DMS 273 (cell line): ENCODE measurements at regions not wholly inside any gene's neighbourhood (a gene's known extent, or its start where the extent isn't known, plus 50 kb on each side); places are given as distances from the start of the nearest gene placed in this dataset.

Source experiments
- DNase-seq: peaks from one replicate; lab custom pipeline; 2025; ENCODE audit not compliant: unreplicated experiment; lab: John Stamatoyannopoulos, UW

DNA sequence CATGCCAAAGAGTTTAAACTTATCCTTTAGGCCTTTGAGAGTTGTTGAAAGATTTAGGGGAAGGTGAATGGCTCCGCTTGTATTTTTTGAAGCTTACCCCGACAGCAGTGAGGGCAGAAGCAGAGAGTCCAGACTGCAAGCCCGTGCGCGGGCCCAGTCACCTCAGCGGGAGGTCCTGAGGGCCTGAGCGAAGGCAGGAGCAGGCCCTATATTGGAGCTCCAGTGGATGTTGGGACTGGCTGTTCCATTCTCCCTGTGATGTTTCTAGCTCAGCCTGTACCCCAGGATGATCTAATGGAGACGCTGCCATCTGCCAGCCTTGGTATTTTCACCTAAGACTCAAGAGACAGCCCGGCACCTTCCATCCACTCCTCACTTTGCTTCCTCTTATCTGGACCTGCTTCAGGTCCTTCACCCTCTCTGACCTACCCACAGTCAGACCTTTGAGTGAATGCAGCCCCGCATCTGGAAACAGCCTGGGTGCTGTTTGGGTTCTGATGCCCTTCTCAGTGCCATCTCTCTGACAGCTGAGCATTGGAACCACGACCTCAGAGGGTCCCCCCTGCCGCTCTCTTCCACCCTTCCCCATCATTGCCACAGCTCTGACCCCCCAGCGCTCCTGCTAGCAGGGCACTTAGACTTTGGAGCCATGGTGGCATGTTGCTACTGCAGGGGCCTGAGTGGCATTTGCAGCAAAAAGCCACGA, 628.2 kb upstream of the CADM1 start:
- DNase-seq: no peak

DNA sequence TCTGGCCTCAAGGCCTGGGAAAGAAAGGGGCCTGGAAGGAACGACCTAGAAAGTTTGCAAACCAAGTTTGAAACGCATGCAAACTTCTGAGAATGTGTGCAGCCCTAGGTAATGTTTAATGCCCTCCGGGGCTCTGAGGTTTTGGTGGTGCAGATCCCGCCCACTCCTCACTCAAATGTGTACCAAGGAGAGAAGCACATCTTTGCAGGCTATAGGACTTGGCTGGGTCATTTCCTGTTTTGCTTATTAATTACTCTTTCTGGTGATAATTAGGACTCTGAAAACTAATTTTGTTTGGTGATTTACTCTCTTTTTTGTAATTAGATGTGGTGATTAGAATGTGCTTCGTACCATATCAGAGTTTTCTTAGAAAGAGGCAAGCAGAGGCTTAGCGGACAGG, 625.9 kb upstream of the CADM1 start:
- no peak for DNase-seq

DNA sequence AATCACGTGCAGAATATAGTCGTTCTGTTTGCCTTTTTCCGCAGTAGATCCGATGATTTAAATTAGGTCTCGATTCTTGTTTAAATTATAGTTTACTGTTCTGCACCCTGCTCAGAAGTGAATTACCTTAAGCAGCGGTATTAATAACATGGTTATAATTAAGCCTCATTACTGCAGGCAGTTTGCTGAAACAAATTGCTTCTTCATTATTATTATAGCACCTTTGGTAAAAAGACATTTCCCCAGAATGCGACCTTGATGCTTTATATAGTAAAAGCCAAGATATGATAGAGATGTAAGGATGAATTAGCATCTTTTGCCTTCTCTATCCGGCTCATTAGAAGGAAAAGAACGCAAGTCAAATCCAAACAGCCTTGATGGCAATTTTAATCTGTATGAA, 625.2 kb upstream of the CADM1 start:
- DNase-seq: no peak

DNA sequence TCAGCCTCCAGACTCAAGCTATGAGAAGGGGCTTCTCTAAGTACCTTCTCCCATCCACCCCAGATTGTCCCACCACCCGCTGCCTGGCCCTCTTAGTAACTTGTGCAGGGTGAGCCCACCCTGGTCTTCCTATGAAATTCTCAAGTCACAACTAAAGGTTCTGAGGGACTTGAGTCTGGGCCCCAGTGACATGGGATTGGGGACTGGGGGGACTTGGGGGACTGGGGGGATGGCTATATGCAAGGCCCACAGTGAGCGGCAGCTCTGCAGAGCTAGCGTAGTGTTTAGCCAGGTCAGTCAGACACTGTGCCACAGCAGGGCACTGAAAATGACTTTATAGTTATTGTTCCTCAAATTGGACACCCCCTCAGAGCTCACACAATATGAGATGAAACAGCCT, 622.3 kb upstream of the CADM1 start:
- DNase-seq: no peak

DNA sequence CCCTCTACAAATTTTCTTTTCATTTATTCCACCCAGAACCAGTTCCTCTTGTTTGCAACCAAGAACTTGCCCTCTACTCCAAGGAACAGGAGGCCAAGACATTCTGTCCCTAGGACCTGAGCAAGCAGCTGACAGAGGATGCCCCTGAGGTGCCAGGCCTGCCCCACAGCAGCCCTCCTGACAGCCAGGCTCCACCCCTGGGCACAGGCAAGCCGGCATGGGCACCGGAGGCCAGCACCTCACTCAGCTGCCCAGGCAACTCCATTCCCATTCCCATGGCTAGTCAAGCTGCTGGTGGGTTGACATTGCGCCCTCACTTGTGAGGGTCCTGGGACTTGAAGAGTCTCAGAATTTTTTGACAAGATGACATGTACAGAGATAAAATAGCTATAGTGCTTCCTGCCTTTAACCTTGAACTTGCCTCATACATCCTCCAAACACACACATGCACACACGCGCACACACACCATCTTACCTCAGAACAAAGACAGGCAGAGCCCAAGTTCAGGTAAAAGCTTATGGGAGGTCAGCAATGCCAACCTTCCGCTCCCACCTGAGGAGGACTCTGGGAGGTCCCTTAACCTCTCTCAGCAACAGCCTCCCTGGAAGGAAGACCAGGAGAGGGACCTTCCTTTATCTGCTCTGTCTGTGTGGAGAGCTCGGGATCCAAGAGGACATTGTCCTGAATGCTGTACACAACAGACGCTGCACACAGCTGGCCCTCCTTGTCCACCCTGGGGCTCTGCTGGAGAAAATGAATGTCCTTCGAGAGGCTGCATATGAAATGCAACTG, 620.9 kb upstream of the CADM1 start:
- DNase-seq: no peak

DNA sequence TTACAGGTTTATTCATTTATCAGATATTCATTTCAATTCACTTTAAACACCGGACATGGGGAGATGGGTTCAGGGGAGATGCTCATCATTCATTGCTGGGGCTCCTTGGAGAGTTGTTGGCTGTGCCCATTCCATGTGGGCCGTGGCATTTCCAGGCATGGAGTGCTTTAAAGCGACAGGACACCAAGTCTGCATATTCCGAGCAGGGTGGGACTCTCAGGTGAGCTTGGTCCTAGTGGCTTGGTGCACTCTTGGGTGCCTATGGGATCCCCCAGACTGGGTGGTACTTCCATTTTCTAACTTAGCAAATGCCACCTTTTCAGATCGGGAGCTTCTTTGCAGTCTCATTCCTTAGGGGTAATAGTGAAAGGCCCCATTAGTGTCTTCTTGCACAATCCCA, 619.5 kb upstream of the CADM1 start:
- no peak for DNase-seq

DNA sequence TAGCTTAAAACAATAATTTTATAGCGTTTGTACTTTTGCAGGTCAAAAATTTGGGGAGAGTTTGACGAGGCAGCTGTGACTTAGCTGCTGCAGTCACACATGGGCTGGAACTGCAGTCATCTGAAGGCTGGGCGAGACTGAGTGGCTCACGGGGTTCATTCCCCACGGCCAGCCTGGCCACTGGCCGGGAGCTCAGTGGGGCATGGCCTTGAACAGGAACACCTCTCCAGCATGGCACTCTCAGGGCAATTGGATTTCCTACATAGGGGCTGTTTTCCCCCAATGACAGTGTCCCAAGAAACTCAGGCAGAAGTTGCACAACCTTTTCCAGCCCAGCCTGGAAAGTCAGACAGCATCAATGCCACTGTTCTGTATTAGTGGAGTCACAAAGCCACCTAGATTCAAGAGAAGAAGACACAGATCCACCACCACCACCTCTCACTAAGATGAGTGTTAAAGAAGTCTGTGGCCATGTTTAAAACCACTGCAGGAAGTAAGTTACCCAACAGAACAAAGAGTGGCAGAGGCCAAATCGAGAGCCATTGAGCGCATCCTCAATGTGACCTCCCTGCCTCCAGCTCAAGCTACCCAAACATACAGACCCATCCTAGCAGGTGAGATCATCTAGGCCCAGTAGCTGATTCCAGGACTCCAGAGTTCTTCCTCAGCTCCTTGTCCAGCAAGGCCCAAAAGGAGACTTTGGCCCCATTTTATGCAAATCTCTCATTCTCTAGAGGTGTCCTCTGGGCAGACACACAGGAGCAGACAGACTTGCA, 618.7 kb upstream of the CADM1 start:
- DNase-seq: no peak

DNA sequence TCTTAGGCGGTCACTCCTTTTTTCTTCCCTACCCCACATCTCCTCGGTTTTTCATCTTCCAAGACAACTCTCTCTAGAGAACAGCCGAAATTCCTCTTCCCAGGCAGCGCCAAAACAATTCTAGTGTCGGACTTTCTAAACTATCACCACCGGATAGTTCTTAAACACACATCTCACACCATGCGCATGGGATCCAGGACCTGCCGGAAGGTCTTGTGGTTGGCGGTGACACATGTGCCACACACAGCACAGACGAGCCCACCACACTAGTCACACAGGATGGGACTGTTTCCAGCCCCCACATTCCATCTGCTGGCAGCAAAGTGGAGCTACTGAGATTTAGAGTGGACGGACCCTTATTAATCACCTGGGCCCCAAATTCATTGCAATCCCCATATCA, 614.9 kb upstream of the CADM1 start:
- no peak for DNase-seq

DNA sequence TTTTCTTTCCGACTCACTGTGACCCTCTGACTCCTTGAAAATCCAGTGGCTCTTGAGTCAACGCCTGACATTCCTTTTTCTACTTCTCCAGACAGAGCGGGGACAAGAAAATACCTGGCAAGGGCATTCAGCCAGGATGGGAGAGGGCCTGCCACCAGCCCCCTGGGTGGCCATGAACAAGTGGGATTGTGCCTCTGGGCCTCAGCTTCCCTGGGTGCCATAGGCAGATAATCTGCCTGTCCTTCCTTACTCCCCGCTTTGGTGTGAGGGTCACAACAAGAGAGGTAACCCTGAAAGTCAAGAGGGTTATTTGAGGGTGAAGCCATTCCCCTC, 613.9 kb upstream of the CADM1 start:
- DNase-seq: no peak

DNA sequence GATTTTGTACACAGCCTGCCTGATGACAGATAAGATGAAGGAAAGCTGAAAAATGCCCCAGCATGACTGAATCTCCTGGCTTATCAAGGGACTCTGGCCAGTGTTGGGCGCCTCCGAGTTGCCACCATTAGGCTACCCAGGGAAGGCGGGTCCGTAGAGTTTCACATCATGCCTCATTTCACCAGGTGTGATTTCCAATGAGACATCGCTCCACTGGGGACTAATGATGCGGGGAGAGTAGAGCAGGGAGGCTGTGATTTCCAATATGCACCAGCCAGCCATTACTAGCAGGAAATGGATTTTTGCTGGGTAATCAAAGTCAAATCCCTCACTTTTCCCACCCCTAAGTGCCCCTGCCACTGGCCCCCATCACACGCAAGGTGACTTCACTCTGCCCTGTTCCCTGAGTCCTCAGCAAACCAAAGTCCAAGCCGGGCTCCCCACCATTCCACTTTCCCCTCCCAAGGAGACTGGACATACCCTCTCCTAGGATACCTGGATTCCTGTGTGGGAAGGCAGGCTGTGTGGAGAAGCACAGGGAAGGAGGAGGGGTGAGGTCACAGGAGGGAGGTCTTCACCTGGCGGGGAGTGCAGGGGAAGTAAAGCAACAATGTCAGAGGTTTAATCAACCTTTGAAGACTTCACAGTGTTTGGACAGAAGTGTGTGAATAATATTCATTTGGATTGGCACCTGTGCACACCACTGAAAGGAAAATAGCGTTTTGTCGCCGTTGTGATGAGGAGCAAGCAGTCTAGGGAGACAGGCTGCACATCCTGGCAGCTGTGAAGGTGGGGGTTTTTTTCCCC, 613.3 kb upstream of the CADM1 start:
- no peak for DNase-seq

DNA sequence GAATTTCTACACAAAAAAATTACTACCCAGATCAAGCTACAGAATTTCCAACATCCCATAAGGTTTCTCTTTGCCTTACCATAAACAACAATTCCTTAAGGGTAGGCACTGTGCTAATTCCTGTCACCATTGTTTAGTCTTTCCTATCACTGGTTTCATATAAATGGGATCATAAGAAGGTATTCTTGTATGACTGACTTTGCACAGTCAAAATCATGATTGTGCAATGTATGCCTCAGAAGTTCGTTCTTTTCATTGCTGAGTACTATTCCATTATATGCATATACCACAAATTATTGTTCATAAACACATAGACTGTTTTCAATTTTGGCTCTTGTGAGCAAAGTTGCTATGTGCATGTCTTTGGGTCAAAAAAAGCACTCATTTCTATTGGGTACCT, 611.6 kb upstream of the CADM1 start:
- DNase-seq: no peak

DNA sequence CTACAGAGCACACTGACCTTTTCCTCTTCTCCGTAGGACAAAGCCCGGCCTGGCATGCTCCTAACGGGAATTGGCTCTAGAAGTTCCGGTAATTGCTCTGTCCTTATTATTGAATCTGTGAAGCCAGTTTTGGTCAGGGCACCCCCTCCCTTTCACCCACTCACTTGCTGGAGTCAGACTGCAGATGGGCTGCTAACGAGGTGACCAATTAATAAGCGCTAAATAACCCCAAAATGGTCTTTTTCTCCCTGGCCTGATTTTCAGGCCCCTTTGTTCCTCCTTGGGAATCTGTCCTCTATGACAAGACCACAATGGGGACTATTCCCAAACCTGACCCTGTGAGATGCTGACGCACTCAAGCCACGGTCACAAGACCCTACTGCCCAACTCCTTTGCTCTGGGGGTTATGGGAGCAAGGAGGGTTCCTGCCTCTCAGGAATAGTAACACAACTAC, 610.0 kb upstream of the CADM1 start:
- no peak for DNase-seq

DNA sequence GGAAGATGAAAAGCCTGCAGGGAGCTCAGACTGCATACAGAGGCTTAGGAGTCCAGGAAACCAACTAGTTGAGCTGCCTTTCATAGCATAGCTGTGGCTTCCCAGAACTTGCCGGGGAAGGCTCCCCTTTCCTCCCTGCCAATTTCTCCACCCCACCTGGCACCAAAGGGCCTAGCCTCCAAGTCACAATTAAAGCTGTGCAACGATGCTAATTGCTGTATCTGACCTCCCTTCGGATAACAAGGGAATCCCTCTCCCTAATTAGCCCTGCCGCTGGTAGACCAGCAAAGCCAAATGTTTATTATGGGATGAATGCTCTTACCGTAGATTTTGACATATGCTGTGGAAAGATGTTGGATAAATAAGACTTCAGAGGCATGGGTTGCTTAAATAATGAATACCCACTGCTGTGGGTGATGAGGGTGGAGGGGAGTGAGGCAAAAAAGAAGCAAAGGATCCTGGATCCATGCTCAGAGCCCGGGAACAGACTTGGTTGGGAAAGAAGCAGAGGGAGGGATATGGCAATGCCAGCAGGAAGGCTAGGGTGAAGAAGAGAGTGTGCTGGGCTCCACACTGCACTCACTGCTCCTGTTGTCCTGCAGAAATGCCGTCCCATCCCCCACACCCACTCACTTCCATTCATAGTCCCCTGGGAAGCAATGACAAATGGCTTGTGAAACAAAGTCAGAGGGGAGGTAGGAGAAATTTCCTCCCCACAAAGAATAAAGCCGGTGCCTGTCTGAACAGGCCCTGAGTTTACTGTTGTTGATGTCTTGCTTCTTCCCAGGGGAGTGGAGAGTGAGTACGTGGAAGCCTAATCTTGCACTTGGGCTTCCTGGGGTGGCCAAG, 608.1 kb upstream of the CADM1 start:
- peak; percentile 24 for DNase-seq

DNA sequence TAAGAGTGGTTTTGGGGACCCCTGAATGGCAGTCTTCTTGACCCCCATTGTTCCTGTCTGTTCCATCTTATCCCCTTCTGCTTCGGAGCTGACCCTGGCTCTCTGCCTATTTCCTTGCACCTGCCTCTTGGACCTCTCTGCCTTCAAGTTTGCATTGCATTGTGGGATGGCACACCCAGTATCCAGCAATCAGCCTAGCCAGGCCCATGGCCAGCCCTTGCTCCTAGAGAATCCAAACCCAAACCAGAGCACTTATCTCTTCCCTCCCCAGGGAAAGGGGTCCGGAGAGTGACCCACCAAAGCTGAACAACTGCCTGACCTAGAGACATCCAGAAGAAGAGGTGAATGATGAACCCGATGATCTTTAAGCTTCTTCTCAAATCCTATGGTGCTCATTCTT, 607.3 kb upstream of the CADM1 start:
- DNase-seq: no peak

DNA sequence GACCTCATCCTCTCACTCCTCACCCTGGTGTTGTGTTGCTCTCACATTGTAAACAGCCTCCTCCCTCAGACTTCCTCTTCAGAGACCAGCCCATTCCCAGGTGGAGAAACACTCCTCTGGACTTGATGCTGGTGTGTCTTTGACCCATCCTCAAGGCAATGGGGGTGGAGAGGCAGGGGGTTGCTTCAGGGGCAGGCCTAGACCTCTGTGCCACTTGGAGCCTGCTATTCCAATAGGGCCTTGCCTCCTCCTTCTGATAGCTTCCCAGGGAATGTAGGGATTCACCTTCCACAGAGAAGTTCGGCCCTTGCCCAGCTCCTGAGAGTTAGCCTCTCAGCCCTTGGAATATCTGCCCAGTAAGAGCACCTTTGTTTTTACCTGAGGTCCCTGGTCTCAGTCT, 606.6 kb upstream of the CADM1 start:
- no peak for DNase-seq

DNA sequence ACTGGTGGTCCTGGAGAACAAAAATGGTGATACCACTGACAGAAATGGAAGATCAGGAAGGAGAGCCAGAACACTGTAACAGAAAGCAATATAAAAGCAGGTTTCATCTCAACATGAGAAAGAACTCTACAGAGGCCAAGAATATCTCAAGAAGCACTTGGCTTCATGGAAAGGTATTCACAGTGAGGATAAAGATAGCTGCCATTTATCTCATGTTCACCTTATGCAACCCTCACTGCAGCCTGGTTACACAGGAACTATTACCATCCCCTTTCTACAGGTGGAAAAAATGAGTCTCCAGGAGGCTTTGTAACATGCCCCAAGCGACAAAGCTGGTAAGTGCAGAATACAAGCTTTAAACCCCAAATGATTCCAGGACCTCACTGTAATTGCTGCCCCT, 606.1 kb upstream of the CADM1 start:
- DNase-seq: no peak

DNA sequence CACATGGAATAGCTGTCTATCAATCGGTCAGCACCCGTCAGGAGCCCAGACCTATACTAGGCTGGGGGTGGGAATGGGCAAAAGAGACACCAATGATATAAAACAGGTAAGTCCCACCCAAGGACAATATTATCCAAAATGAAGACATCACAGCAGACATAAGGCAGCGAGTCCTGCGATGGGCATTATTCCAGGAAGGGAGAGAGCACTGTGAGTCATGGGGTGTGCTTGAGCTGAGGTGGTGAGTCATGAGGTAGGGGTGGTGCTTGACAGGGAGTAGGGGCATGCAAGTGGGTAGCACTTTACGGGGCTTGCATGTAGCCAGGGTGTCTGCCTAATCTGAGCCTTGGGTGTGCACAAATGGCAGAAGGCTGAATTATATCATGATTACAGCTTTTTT, 605.0 kb upstream of the CADM1 start:
- DNase-seq: peak; percentile 2

DNA sequence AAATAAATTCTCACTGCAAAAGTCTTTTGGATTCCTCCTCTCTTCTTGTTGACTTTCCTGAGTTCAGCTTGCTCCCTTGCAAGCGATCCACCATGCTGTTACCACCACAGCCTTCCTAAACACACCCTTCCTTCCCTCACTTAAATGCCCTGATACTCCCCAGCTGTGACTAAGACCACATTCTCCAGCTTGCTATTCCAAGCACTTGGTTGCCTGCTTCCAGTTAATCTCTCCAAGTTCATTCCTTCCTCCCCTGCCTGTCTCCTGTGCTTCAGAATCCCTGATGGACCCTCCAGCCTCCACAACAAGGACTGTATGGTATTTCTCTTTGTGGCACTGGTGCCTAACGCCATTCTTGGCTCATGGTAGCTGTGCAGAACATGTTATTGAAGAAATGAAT, 603.9 kb upstream of the CADM1 start:
- DNase-seq: no peak

DNA sequence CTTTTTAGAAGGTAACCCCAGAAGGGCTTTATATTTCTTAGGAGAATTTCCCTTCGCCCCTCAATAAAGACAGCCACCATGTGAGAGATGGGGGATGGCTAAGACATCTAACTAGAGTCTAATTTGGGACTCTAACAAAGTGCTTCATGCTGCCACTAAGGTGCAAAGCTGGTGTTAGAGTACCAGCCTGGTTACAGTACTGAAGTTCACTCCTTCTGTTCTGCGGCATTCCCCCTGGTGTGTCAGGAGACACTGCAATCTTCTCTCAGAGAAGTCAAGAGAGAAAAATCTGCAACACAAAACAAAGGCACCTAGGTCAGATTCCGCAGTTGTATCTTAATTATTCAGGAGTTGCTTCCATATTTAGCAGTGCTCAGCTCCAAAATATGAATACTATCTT, 603.0 kb upstream of the CADM1 start:
- DNase-seq: no peak

DNA sequence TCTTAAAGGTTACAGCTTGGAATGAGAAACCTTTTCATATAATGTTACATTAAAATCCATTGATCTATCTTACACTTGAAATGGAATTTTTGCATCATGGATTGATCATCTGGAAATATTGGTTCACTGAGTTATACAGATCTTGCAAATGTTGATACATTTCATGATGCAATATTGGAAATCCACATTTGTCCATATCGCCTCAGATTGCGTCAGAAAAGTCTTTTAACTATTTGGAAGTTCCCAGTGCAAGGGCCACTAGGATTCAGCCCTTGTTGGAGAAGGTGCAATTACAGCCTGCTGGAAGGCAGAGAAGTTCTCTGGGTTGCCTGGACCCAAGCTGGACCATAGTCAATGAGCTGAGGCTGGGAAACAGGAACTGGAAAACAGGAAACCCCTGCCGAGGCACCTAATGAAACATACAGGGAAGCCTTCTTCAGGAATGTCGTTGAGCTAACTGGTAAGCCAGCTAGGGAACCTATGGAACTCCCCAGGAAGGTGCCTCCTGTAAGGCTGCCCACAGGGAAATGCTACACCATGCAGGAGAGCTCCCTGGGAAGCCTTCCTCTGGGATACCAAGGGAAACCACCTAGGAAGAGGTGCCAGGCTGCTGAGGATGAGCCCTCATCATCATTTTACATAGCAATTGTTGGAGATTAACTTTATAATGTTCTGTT, 600.4 kb upstream of the CADM1 start:
- no peak for DNase-seq
